DMS153 treated with DMSO at 0.1 percent for 48 hours (cell line): ENCODE measurements at regions not wholly inside any gene's neighbourhood (a gene's known extent, or its start where the extent isn't known, plus 50 kb on each side); places are given as distances from the start of the nearest gene placed in this dataset.
"Not testable (repeated sequence)": the region's sequence is repeated elsewhere in the genome, so short reads cannot be mapped to it uniquely, and the experiment has no call there.

Experiments used
- DNase-seq: peaks from one replicate; lab custom pipeline; 2025; ENCODE audit not compliant: unreplicated experiment; lab: John Stamatoyannopoulos, UW

DNA sequence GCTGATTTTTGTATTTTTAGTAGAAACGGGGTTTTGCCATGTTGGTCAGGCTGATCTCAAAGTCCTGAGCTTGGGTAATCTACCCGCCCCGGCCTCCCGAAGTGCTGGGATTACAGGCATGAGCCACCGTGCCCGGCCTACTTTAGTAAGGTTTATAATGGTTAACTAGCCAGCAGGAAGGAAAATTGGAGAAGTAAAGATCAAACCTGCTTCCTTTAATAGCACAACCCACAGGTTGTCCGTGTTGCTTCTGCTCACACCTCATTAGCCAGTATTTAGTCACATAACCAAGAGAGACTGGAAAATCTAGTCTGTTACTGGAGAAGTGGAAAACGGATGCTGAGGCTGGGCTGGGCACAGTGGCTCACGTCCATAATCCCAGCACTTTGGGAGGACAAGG, 51.9 kb upstream of the TBL1XR1 start:
- no peak for DNase-seq

DNA sequence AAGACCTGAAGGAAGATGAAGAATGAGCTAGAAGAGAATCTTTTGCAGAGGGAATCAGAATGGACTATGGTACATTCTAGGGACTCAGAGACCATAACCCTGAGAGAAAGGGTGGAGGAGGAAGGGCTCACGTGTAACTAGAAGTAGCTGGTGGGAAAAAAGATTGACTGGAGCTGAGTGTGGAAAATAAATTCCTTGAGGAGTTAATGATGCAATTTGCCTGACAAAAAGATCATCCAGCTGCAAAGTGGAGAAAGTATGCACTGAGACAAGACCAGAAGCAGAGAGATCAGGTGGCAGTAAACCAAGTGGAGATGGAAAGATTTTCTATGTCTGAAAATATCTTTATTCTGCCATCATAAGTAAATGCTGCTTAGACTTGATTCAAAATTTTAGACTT, 52.9 kb upstream of the TBL1XR1 start:
- no peak for DNase-seq

- no peak for DNase-seq
Observed at GRCh38 chr3:177251755-177252154, 54.5 kb upstream of the TBL1XR1 start.

GRCh38 chr3:177257006-177257405, 59.7 kb upstream of the TBL1XR1 start:
- DNase-seq, result no peak

GRCh38 chr3:177257625-177258024, 60.3 kb upstream of the TBL1XR1 start:
- no peak for DNase-seq

GRCh38 chr3:177262396-177262795, 65.1 kb upstream of the TBL1XR1 start:
- no peak for DNase-seq

DNA sequence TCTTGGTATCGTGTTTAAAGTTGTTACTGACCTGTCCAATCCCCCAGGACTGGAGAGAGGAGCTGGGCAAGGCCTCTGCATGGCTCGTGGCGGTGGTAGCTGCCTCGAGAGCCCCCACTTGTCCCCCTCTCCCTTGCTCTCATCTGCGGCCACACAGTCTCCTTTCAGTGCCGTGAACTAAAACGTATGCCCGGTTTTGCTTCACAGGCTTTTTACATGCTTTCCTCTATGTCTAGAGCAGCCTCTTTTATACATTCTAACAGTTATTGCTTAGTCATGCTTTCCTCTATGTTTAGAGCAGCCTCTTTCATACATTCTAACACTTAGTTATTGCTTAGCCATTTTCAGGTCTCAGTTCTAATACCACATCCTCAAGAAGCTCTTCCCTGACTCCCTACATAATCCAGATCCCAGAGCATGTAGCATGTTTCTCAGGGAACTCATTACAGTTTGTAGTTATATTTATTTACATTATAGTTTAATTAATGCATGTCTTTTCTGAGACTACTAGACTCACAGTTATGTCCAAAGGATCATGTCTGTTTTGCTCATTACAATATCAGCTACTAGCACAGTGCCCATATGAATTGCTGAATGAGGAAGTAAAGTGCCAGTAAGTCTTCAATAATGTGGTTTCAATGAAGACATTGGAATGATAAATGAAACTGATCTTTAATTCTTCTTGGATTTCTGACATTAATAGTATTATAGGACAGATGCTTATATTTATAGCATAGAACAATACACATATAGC, 66.5 kb upstream of the TBL1XR1 start:
- no peak for DNase-seq

DNA sequence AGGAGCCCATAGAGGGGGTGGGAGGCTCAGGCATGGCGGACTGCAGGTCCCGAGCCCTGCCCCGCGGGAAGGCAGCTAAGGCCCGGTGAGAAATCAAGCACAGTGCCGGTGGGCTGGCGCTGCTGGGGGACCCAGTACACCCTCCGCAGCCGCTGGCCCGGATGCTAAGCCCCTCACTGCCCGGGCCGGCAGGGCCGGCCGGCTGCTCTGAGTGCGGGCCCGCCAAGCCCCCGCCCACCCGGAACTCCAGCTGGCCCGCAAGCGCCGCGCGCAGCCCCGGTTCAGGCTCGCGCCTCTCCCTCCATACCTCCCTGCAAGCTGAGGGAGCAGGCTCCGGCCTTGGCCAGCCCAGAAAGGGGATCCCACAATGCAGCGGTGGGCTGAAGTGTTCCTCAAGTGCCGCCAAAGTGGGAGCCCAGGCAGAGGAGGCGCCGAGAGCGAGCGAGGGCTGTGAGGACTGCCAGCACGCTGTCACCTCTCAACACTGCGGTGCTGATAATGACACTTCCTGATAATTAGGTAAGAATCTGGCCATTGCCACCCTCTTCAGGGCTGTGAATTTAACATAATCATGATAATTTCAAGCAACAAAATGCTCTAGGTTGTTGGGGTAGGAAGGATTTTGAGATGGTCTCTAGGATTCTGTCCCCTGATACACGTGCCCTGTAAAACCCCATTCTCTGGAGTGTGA, 74.7 kb upstream of the TBL1XR1 start:
- not testable (repeated sequence) for DNase-seq

DNA sequence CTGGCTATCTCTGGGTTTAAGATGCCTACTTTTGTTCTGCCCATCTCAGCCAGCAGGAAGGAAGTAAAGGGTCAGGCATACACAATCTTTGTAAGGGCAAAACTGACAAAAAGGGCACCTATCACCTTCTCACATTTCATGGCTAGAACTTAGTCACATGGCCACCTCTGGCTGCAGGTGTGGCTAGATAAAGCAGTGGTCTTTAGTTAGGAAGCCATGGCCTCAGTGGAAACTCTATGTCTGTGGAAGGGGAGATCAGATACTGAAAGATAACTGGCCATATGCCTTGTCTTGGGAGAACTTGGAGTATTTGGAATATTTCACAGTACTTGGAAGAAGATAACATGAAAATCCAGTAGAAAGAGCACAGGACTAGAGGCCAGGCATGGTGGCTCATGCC, 80.7 kb upstream of the TBL1XR1 start:
- DNase-seq, result no peak

GRCh38 chr3:177279118-177279815, 82.0 kb upstream of the TBL1XR1 start:
- DNase-seq, result peak; percentile 52

GRCh38 chr3:177281292-177282118, 84.2 kb upstream of the TBL1XR1 start:
- no peak for DNase-seq

- DNase-seq, result peak; percentile 88
Observed at GRCh38 chr3:177282119-177282655, 84.9 kb upstream of the TBL1XR1 start.

DNA sequence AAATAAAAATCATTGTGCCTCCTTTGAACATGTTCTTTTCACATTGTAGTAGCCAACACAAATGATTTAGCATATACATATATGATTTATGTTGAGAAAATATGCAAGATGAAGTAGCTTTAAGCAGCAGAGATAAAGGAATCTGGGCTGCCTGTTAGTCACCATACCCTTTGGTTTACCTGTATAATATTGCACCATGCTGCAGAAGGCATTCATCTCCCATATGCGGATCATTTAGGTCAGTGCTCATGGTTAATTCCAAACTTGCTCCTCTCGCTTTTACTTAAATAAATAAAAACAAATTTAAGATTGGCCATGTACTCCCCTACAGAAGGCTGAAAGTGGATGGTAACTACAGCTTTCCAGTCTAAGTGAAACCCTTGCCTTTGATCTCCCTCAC, 86.7 kb upstream of the TBL1XR1 start:
- DNase-seq, result no peak

- DNase-seq, result no peak
Observed at GRCh38 chr3:177284383-177284881, 87.2 kb upstream of the TBL1XR1 start.

- no peak for DNase-seq
Observed at GRCh38 chr3:177286034-177286433, 88.8 kb upstream of the TBL1XR1 start.

DNA sequence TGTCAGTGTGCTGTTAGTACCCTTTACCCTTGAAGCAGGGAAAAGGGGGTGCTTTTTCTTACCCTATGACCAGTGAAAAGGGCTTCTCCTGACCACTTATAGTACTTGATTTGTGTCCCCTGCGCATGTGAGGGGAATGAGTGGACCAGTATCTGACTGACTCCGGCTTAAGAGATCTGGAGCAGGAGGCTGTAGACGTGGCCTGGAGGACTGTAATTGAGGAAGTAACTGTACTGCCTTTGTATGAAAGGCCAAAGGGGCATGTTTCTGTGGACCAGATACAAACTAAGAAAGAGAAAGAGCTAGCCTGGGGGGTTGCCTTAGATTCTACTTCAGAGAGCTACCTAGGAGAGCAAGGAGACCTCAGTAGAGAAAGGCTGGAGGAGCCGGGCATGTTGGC, 89.9 kb upstream of the TBL1XR1 start:
- no peak for DNase-seq

DNA sequence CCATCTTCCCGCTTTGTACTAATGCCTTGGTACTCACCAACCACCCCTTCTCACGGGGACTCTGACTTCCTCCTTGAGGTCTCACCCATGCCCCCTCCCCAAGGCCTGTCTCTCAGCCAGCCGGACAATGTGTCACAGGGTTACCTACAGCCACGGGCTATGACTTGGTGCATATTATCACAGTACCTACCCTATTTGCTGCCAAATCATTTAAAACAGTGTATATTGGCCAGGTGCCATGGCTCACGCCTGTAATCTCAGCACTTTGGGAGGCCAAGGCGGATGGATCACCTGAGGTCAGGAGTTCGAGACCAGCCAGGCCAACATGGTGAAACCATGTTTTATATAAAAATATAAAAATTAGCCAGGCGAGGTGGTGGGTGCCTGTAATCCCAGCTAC, 93.4 kb upstream of the TBL1XR1 start:
- no peak for DNase-seq

DNA sequence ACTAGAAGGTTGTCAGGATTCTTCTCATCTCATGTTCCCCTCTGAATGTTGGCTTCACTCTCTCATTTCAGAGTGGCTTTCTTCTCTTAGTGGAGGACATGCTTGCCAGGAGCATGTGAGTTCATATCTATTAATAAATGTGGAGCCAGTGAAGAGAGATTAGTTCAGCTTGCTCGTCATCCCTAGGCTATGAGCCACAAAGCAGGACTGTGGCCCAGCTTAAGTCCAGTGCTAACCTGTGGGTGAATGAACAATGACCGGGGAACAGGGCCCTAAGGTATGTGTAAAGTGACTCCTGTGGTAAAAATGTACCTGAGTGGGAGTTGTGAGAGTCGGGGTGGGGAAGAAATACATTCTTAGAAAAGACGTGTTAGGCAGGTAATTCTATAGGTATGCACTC, 96.9 kb upstream of the TBL1XR1 start:
- no peak for DNase-seq

DNA sequence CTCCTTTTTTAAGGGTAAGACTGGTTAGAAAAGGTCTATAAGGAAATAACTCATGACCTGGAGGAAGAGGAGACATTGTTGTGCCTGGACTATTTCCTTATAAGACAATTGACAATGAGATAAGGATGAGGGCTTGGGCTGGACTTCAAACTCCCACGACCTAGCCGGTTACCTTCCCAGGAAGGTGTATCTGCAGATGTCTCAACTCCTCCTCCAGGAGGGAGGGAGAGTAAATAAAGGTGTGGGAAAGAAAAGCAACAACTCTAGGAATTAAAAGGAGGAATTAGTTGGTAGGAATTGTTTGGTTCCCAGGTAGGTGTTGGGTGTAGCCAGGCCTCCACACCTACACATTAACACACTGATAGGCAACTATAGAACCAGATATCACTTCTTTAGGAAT, 97.8 kb upstream of the TBL1XR1 start:
- no peak for DNase-seq

DNA sequence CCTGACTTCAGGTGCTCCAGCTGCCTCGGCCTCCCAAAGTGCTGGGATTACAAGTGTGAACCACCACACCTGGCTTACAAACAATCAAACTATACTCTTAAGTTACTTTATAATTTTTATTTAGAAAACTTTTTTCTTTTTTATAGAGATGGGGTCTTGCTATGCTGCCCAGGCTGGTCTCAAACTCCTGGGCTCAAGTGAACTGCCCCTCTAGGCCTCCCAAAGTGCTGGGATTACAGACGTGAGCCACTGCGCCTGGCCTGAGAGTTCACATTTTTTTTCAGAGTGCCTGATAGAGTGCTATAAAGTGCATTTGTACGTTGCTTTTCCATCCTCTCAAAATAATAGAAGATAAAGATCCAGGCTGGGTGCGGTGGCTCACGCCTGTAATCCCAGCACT, 102.0 kb upstream of the TBL1XR1 start:
- no peak for DNase-seq
